ENCODE measurements at regions not wholly inside any gene's neighbourhood (a gene's known extent, or its start where the extent isn't known, plus 50 kb on each side); places are given as distances from the start of the nearest gene placed in this dataset.

DNA sequence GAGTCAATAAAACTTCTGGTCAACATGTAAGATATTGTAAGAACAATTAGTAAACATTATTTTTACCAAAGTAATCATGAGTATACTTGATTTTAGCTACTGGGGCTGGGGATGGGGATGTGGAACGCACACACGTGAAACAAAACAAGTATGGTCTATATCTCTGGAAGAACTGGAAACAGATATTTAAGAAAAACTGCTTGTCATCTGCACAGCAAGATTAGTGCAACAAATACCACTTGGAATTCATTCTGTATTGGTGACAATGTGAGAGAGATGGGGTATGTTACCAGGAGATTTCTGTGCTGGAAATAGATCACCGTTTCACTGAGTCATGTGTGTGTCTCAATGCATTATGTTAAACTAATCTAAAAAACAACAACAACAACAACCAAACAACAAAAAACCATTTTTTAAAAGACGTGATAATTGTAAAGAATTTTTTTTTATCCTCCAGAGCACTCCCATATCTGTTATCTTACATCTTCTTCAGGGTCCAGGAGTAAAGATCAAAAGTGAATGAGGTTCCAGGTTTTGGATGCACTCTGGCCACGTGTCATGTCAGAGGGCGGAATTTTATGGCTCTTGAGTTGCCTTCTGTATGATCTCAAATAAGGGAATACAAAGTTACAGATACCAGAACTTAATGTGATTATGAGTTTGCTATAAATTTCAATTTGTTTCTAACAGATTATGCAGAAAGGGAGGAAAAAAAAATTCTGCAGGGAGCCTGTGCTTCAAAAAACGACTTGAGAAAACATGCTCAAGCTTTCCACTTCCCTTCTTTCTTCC lies 153.0 kb downstream of the BBOX1 start (continued):
- no peak for TF ChIP-seq CBX3 (IDR thresholded peaks at IDR 0.05; ENCODE audit: low read depth)
- no peak for TF ChIP-seq CEBPB (IDR thresholded peaks at IDR 0.05; ENCODE audit: low read depth)

DNA sequence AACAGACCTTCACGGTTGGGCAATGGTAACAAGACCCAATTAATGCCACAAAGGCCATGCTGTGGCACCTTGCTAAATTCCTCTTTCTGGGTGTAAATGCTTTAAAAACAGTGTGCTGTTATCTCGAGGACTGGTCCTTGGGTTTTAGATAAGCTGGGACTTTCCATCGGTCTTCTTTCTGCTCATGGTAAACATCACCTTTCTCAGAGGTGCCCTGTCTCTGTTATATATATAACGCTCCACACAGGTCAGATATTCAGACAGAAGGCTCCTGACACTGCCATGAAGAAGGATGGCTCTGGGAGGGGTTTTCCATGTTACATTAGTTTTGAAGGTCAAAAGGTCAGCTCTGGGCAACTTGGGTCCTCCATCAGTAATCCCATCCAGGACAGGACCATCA lies 151.6 kb downstream of the BBOX1 start:
- no peak overlapping the region for H3K9ac ChIP-seq (ENCODE audit: low read length)
- H3K36me3 ChIP-seq (ENCODE audit: control insufficient read depth in 1 of 2, insufficient read depth in 2 of 2, low read length in 2 of 2): no peaks in the 10 kb centered on the region
- no peak for TF ChIP-seq MAX (IDR thresholded peaks at IDR 0.05)
- TF ChIP-seq SP1 (IDR thresholded peaks at IDR 0.05; ENCODE audit: low read depth): no peak
- no peak for TF ChIP-seq RAD21 (IDR thresholded peaks at IDR 0.05; ENCODE audit: low read depth)
- TF ChIP-seq, protein P1, sequence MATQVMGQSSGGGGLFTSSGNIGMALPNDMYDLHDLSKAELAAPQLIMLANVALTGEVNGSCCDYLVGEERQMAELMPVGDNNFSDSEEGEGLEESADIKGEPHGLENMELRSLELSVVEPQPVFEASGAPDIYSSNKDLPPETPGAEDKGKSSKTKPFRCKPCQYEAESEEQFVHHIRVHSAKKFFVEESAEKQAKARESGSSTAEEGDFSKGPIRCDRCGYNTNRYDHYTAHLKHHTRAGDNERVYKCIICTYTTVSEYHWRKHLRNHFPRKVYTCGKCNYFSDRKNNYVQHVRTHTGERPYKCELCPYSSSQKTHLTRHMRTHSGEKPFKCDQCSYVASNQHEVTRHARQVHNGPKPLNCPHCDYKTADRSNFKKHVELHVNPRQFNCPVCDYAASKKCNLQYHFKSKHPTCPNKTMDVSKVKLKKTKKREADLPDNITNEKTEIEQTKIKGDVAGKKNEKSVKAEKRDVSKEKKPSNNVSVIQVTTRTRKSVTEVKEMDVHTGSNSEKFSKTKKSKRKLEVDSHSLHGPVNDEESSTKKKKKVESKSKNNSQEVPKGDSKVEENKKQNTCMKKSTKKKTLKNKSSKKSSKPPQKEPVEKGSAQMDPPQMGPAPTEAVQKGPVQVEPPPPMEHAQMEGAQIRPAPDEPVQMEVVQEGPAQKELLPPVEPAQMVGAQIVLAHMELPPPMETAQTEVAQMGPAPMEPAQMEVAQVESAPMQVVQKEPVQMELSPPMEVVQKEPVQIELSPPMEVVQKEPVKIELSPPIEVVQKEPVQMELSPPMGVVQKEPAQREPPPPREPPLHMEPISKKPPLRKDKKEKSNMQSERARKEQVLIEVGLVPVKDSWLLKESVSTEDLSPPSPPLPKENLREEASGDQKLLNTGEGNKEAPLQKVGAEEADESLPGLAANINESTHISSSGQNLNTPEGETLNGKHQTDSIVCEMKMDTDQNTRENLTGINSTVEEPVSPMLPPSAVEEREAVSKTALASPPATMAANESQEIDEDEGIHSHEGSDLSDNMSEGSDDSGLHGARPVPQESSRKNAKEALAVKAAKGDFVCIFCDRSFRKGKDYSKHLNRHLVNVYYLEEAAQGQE (IDR thresholded peaks at IDR 0.05; ENCODE audit: low read depth): no peak
- ATAC-seq (no peak), DNase-seq (ENCODE audit: low read depth, low spot score) (no peak)
- no peaks in the 10 kb centered on the region for H3K9me3 ChIP-seq (ENCODE audit: control insufficient read depth in 1 of 2, insufficient read depth in 1 of 2, low read depth in 1 of 2, low read length in 2 of 2)
- CTCF ChIA-PET: no interaction called here
- H4K20me1 ChIP-seq (ENCODE audit: insufficient read depth): no peaks in the 10 kb centered on the region
- H3K4me1 ChIP-seq (ENCODE audit: control insufficient read depth in 1 of 2, insufficient read depth in 2 of 2, low read length in 2 of 2): no peaks in the 10 kb centered on the region
- no peak overlapping the region for H3K4me3 ChIP-seq (replicated peaks in 1 of 2; ENCODE audit: low read depth in 1 of 2, low read length in 2 of 2)
- RAD21 ChIA-PET (ENCODE audit: low non-redundant PET in 1 of 2, low total read pairs in 2 of 2, uncharacterized antibody in 2 of 2, unreplicated experiment in 2 of 2): no interaction called here
- H3K27me3 ChIP-seq (ENCODE audit: insufficient read depth, low read length): peaks cover 23% of the 10 kb centered on the region
- no peaks in the 10 kb centered on the region for H3K79me2 ChIP-seq (ENCODE audit: insufficient read depth, low read length)
- BruUV-seq (replicated peaks): no TSS peak
- H3K4me2 ChIP-seq (ENCODE audit: low read length): no peak overlapping the region
- intact Hi-C loops (cut with micrococcal nuclease): no loop called here
- H3K27ac ChIP-seq (ENCODE audit: low read depth, low read length): no peak overlapping the region
- H2AFZ ChIP-seq (ENCODE audit: low read depth, low read length, poor library complexity, severe bottlenecking): no peak overlapping the region
- no peaks in the 10 kb centered on the region for H3K9me2 ChIP-seq (ENCODE audit: insufficient read depth)
- POLR2A ChIA-PET: no interaction called here

Measured in HCT116 (cell line).